ENCODE measurements at regions not wholly inside any gene's neighbourhood (a gene's known extent, or its start where the extent isn't known, plus 50 kb on each side); places are given as distances from the start of the nearest gene placed in this dataset.

DNA sequence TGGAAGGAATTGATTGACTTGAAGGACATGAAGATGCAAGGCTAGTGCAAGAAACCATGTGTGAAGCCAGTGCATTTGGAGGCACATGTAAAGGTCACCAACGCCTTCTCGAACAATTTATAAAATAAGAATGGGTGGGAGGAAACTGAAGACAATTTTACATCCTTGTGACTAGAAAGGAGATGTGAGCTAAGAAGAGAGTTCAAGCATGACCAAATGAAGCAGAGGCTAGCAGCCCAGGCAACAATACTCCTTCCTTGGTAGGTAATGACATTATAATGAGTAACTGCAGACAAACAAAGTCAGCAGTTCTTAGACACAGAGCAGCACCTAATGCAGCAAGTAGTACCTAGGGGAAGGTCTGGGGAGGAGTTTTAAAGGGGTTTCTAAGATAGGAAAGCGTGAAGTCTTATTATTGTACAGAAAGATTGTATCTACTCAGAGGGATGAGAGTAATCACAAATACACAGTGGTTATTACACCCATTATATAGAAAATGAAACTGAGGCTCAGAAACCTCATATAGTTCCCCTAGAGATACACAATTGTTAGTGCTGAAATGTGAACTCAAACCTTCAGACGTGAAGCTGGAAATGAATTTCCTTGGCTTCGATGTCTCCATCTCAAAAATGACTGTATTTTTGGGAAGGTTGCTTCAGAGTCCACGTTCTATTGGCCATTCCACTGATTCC is 56.1 kb downstream of the ATXN3L start:
- TF ChIP-seq POLR2AphosphoS5 (IDR thresholded peaks at IDR 0.05; ENCODE audit: low read depth, low read length), result no peak
- 0 out of 2 replicates have a peak, but pooled peaks have one; percentile 46 for TF ChIP-seq POLR2A (IDR thresholded peaks at IDR 0.05; ENCODE audit: low read depth, low read length)

Data from GM12891 (cell line).